ENCODE measurements at regions not wholly inside any gene's neighbourhood (a gene's known extent, or its start where the extent isn't known, plus 50 kb on each side); places are given as distances from the start of the nearest gene placed in this dataset.

GRCh38 chr16:48879223-48880122, 269.5 kb upstream of the N4BP1 start:
- DNase-seq: no peak

- DNase-seq: no peak
Observed at GRCh38 chr16:48877946-48878345, 268.0 kb upstream of the N4BP1 start.

- DNase-seq: no peak
Observed at GRCh38 chr16:48870141-48870540, 260.2 kb upstream of the N4BP1 start.

- DNase-seq: no peak
Observed at GRCh38 chr16:48865520-48865919, 255.5 kb upstream of the N4BP1 start.

- no peak for DNase-seq
Observed at GRCh38 chr16:48864055-48864454, 254.1 kb upstream of the N4BP1 start.

- no peak for DNase-seq
Observed at GRCh38 chr16:48862087-48862532, 252.1 kb upstream of the N4BP1 start.

- no peak for DNase-seq
Observed at GRCh38 chr16:48860341-48860740, 250.4 kb upstream of the N4BP1 start.

- DNase-seq: no peak
Observed at GRCh38 chr16:48852951-48853350, 243.0 kb upstream of the N4BP1 start.

- no peak for DNase-seq
Observed at GRCh38 chr16:48852458-48852857, 242.5 kb upstream of the N4BP1 start.

GRCh38 chr16:48850097-48850770, 240.3 kb upstream of the N4BP1 start:
- DNase-seq: no peak

GRCh38 chr16:48846277-48846676, 236.3 kb upstream of the N4BP1 start:
- no peak for DNase-seq

GRCh38 chr16:48845261-48845660, 235.3 kb upstream of the N4BP1 start:
- no peak for DNase-seq

- no peak for DNase-seq
Observed at GRCh38 chr16:48838349-48838748, 228.4 kb upstream of the N4BP1 start.

- no peak for DNase-seq
Observed at GRCh38 chr16:48836636-48837035, 226.7 kb upstream of the N4BP1 start.

GRCh38 chr16:48836067-48836466, 226.1 kb upstream of the N4BP1 start:
- no peak for DNase-seq

GRCh38 chr16:48834576-48834975, 224.6 kb upstream of the N4BP1 start:
- no peak for DNase-seq

- DNase-seq: no peak
Observed at GRCh38 chr16:48833461-48833860, 223.5 kb upstream of the N4BP1 start.

GRCh38 chr16:48831076-48831722, 221.2 kb upstream of the N4BP1 start:
- DNase-seq: no peak

GRCh38 chr16:48829336-48830310, 219.6 kb upstream of the N4BP1 start:
- no peak for DNase-seq

- DNase-seq: no peak
Observed at GRCh38 chr16:48824271-48824670, 214.3 kb upstream of the N4BP1 start.

GRCh38 chr16:48822431-48822830, 212.5 kb upstream of the N4BP1 start:
- DNase-seq: no peak

- no peak for DNase-seq
Observed at GRCh38 chr16:48820379-48820778, 210.4 kb upstream of the N4BP1 start.

Data from CD4-positive, alpha-beta T cell treated with Interferon alpha-2 for 1 hour (primary cell).